Liver (tissue), 3 donors: ENCODE measurements at regions not wholly inside any gene's neighbourhood (a gene's known extent, or its start where the extent isn't known, plus 50 kb on each side); places are given as distances from the start of the nearest gene placed in this dataset.

Experiments
- EGR1 ChIP-seq, 2 donors: IDR thresholded peaks; 2 replicates each; pipeline ENCODE4 v1.6.1; 2016 to 2018; ENCODE audit warnings: antibody characterized with exemption in 2 of 2, low read depth in 2 of 2
- FOXA1 ChIP-seq: IDR thresholded peaks from 2 replicates; pipeline ENCODE4 v1.6.1; 2016; ENCODE audit warnings: antibody characterized with exemption
- GABPA ChIP-seq, 2 donors: IDR thresholded peaks in 1 of 2; conservative IDR thresholded peaks in 1 of 2; 2 replicates each; pipeline ENCODE4 v1.6.1; 2016; ENCODE audit warnings: antibody characterized with exemption in 2 of 2, mild to moderate bottlenecking in 1 of 2, moderate library complexity in 1 of 2
- HNF4G ChIP-seq: IDR thresholded peaks from 2 replicates; pipeline ENCODE4 v1.6.1; 2016; ENCODE audit warnings: antibody characterized with exemption
- JUND ChIP-seq, 2 donors: IDR thresholded peaks; 2 replicates each; pipeline ENCODE4 v1.6.1; 2016; ENCODE audit warnings: antibody characterized with exemption in 2 of 2
- NR2F2 ChIP-seq: IDR thresholded peaks from 2 replicates; pipeline ENCODE4 v1.6.1; 2016; ENCODE audit warnings: antibody characterized with exemption
- RAD21 ChIP-seq, 2 donors: IDR thresholded peaks; 2 replicates each; pipeline ENCODE4 v1.6.1; 2016; ENCODE audit warnings: antibody characterized with exemption in 2 of 2, mild to moderate bottlenecking in 2 of 2
- SP1 ChIP-seq: IDR thresholded peaks from 2 replicates; pipeline ENCODE4 v1.6.1; 2018; ENCODE audit warnings: antibody characterized with exemption, mild to moderate bottlenecking
- TAF1 ChIP-seq: conservative IDR thresholded peaks from 2 replicates; pipeline ENCODE4 v1.6.1; 2016; ENCODE audit warnings: antibody characterized with exemption, mild to moderate bottlenecking
- YY1 ChIP-seq: IDR thresholded peaks from 2 replicates; pipeline ENCODE4 v1.6.1; 2016; ENCODE audit warnings: antibody characterized with exemption, mild to moderate bottlenecking
- TF ChIP-seq, protein P1 (sequence below): fragments of 150-350 bp; IDR thresholded peaks from 2 replicates; pipeline ENCODE4 v1.5.1; 2017; ENCODE audit warnings: improper control_type of control experiment, low read depth, low read length; ENCODE audit not compliant: missing input control
- TF ChIP-seq, protein P2 (sequence below): IDR thresholded peaks from 2 replicates; pipeline ENCODE4 v1.6.1; 2016; ENCODE audit warnings: antibody characterized with exemption
- TF ChIP-seq, protein P3 (sequence below): IDR thresholded peaks from 2 replicates; pipeline ENCODE4 v1.6.1; 2016; ENCODE audit warnings: antibody characterized with exemption, mild to moderate bottlenecking
- TF ChIP-seq, protein P4 (sequence below): IDR thresholded peaks from 2 replicates; pipeline ENCODE4 v1.6.1; 2016; ENCODE audit warnings: antibody characterized with exemption
- donor health status: healthy.
- donor health status: healthy.

DNA sequence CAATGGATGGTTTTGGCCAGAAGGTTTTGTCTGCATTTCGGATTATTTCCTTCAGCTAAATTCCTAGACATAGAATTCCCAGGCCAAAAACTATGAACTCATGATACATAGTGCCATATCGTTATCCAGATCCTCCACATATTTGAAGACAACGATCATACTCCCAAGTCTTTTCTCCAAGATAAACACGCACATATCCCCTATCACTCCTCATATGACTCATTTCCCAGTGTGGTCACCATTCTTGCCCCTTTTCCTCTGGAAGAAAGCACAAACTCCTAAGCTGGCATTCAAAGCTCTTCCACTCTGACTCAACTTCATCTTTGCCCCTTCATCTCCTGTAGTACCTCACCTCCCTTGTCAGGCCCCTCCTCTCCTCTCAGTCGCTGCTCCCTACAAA lies 277.6 kb downstream of the PLPP3 start:
- TF ChIP-seq, protein P1, sequence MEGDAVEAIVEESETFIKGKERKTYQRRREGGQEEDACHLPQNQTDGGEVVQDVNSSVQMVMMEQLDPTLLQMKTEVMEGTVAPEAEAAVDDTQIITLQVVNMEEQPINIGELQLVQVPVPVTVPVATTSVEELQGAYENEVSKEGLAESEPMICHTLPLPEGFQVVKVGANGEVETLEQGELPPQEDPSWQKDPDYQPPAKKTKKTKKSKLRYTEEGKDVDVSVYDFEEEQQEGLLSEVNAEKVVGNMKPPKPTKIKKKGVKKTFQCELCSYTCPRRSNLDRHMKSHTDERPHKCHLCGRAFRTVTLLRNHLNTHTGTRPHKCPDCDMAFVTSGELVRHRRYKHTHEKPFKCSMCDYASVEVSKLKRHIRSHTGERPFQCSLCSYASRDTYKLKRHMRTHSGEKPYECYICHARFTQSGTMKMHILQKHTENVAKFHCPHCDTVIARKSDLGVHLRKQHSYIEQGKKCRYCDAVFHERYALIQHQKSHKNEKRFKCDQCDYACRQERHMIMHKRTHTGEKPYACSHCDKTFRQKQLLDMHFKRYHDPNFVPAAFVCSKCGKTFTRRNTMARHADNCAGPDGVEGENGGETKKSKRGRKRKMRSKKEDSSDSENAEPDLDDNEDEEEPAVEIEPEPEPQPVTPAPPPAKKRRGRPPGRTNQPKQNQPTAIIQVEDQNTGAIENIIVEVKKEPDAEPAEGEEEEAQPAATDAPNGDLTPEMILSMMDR = no peak
- TF ChIP-seq, protein P2, sequence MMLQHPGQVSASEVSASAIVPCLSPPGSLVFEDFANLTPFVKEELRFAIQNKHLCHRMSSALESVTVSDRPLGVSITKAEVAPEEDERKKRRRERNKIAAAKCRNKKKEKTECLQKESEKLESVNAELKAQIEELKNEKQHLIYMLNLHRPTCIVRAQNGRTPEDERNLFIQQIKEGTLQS = no peak
- TF ChIP-seq, protein P3, sequence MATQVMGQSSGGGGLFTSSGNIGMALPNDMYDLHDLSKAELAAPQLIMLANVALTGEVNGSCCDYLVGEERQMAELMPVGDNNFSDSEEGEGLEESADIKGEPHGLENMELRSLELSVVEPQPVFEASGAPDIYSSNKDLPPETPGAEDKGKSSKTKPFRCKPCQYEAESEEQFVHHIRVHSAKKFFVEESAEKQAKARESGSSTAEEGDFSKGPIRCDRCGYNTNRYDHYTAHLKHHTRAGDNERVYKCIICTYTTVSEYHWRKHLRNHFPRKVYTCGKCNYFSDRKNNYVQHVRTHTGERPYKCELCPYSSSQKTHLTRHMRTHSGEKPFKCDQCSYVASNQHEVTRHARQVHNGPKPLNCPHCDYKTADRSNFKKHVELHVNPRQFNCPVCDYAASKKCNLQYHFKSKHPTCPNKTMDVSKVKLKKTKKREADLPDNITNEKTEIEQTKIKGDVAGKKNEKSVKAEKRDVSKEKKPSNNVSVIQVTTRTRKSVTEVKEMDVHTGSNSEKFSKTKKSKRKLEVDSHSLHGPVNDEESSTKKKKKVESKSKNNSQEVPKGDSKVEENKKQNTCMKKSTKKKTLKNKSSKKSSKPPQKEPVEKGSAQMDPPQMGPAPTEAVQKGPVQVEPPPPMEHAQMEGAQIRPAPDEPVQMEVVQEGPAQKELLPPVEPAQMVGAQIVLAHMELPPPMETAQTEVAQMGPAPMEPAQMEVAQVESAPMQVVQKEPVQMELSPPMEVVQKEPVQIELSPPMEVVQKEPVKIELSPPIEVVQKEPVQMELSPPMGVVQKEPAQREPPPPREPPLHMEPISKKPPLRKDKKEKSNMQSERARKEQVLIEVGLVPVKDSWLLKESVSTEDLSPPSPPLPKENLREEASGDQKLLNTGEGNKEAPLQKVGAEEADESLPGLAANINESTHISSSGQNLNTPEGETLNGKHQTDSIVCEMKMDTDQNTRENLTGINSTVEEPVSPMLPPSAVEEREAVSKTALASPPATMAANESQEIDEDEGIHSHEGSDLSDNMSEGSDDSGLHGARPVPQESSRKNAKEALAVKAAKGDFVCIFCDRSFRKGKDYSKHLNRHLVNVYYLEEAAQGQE = no peak
- TF ChIP-seq JUND (IDR thresholded peaks at IDR 0.05) (no peak), FOXA1 (no peak), RAD21 (IDR thresholded peaks at IDR 0.05) (no peak), NR2F2 (no peak), YY1 (no peak), GABPA (IDR thresholded peaks at IDR 0.05 in 1 of 2, conservative IDR thresholded peaks at IDR 0.05 in 1 of 2) (no peak), TAF1 (no peak), EGR1 (IDR thresholded peaks at IDR 0.05; ENCODE audit: low read depth in 2 of 2) (no peak), SP1 (no peak), HNF4G (no peak)
- TF ChIP-seq, protein P4, sequence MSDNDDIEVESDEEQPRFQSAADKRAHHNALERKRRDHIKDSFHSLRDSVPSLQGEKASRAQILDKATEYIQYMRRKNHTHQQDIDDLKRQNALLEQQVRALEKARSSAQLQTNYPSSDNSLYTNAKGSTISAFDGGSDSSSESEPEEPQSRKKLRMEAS = no peak
